ENCODE measurements at regions not wholly inside any gene's neighbourhood (a gene's known extent, or its start where the extent isn't known, plus 50 kb on each side); places are given as distances from the start of the nearest gene placed in this dataset.

- DNase-seq, result no peak
- no peaks in the 10 kb centered on the region for H3K36me3 Mint-ChIP-seq
- H3K27me3 Mint-ChIP-seq, result no peaks in the 10 kb centered on the region
- peaks cover 3 to 6% of the 10 kb centered on the region in 2 donors for H3K9me3 Mint-ChIP-seq
- no peak for ATAC-seq (replicated peaks)
- no peaks in the 10 kb centered on the region for H3K4me1 Mint-ChIP-seq
- H3K27ac Mint-ChIP-seq, result no peak overlapping the region
- H3K4me3 Mint-ChIP-seq, result no peak overlapping the region
These were observed 524.5 kb downstream of the GALC start for GRCh38 chr14:87468531-87468930.

GRCh38 chr14:87467578-87467977 lies 525.4 kb downstream of the GALC start:
- ATAC-seq (replicated peaks) (no peak), DNase-seq (no peak)
- Mint-ChIP-seq H3K27ac (no peak overlapping the region), H3K4me1 (no peaks in the 10 kb centered on the region), H3K36me3 (no peaks in the 10 kb centered on the region), H3K4me3 (no peak overlapping the region), H3K27me3 (no peaks in the 10 kb centered on the region), H3K9me3 (peaks cover 3 to 6% of the 10 kb centered on the region in 2 donors)

- no peaks in the 10 kb centered on the region for H3K36me3 Mint-ChIP-seq
- H3K27ac Mint-ChIP-seq, result no peak overlapping the region
- no peak overlapping the region for H3K4me3 Mint-ChIP-seq
- H3K4me1 Mint-ChIP-seq, result no peaks in the 10 kb centered on the region
- peaks cover 6% of the 10 kb centered on the region in 2 donors for H3K9me3 Mint-ChIP-seq
- DNase-seq, result no peak
- no peaks in the 10 kb centered on the region for H3K27me3 Mint-ChIP-seq
- no peak for ATAC-seq (replicated peaks)
These were observed 527.2 kb downstream of the GALC start for GRCh38 chr14:87465770-87466169.

GRCh38 chr14:87461704-87462103 lies 531.3 kb downstream of the GALC start:
- no peak for ATAC-seq (replicated peaks)
- H3K27ac Mint-ChIP-seq, result no peak overlapping the region
- no peaks in the 10 kb centered on the region for H3K27me3 Mint-ChIP-seq
- H3K9me3 Mint-ChIP-seq, result peaks cover 4 to 7% of the 10 kb centered on the region in 2 donors
- H3K4me1 Mint-ChIP-seq, result no peaks in the 10 kb centered on the region
- H3K36me3 Mint-ChIP-seq, result no peaks in the 10 kb centered on the region
- DNase-seq, result no peak
- no peak overlapping the region for H3K4me3 Mint-ChIP-seq

- ATAC-seq (replicated peaks), result no peak
These were observed 535.3 kb downstream of the GALC start for GRCh38 chr14:87457720-87458119.

GRCh38 chr14:87450193-87450592 lies 542.8 kb downstream of the GALC start:
- no peak for DNase-seq
- no peaks in the 10 kb centered on the region for H3K9me3 Mint-ChIP-seq
- no peaks in the 10 kb centered on the region for H3K36me3 Mint-ChIP-seq
- no peak overlapping the region for H3K4me3 Mint-ChIP-seq
- H3K27me3 Mint-ChIP-seq, result no peaks in the 10 kb centered on the region
- H3K4me1 Mint-ChIP-seq, result no peaks in the 10 kb centered on the region
- no peak for ATAC-seq (replicated peaks)
- no peak overlapping the region for H3K27ac Mint-ChIP-seq

More at GRCh38 chr14:87457720-87458119, 535.3 kb downstream of the GALC start:
- H3K27ac Mint-ChIP-seq, result no peak overlapping the region
- H3K9me3 Mint-ChIP-seq, result peaks cover 0 to 7% of the 10 kb centered on the region in 2 donors
- H3K4me1 Mint-ChIP-seq, result no peaks in the 10 kb centered on the region
- H3K4me3 Mint-ChIP-seq, result no peak overlapping the region
- DNase-seq, result no peak
- no peaks in the 10 kb centered on the region for H3K27me3 Mint-ChIP-seq
- no peaks in the 10 kb centered on the region for H3K36me3 Mint-ChIP-seq

- Mint-ChIP-seq H3K36me3 (no peaks in the 10 kb centered on the region), H3K27me3 (no peaks in the 10 kb centered on the region), H3K9me3 (no peaks in the 10 kb centered on the region), H3K4me1 (no peaks in the 10 kb centered on the region), H3K27ac (no peak overlapping the region), H3K4me3 (no peak overlapping the region)
- ATAC-seq (replicated peaks), result no peak
- no peak for DNase-seq
These were observed 544.0 kb downstream of the GALC start for GRCh38 chr14:87449016-87449415.

- no peaks in the 10 kb centered on the region for H3K27me3 Mint-ChIP-seq
- H3K27ac Mint-ChIP-seq, result no peak overlapping the region
- no peak overlapping the region for H3K4me3 Mint-ChIP-seq
- ATAC-seq (replicated peaks), result no peak
- no peaks in the 10 kb centered on the region for H3K36me3 Mint-ChIP-seq
- DNase-seq, result no peak
- peaks cover 4 to 8% of the 10 kb centered on the region in 2 donors for H3K9me3 Mint-ChIP-seq
- no peaks in the 10 kb centered on the region for H3K4me1 Mint-ChIP-seq
These were observed 549.2 kb downstream of the GALC start for GRCh38 chr14:87443787-87444186.

GRCh38 chr14:87443039-87443438 lies 549.9 kb downstream of the GALC start:
- Mint-ChIP-seq H3K4me3 (no peak overlapping the region), H3K27me3 (no peaks in the 10 kb centered on the region), H3K9me3 (peaks cover 4 to 8% of the 10 kb centered on the region in 2 donors), H3K27ac (no peak overlapping the region), H3K4me1 (no peaks in the 10 kb centered on the region), H3K36me3 (no peaks in the 10 kb centered on the region)
- ATAC-seq (replicated peaks) (no peak), DNase-seq (no peak)

GRCh38 chr14:87437158-87437557 lies 555.8 kb downstream of the GALC start:
- DNase-seq (no peak), ATAC-seq (replicated peaks) (no peak)
- Mint-ChIP-seq H3K4me3 (no peak overlapping the region), H3K27me3 (no peaks in the 10 kb centered on the region), H3K4me1 (no peaks in the 10 kb centered on the region), H3K36me3 (no peaks in the 10 kb centered on the region), H3K27ac (no peak overlapping the region), H3K9me3 (peaks cover 0 to 3% of the 10 kb centered on the region in 2 donors)

GRCh38 chr14:87434680-87435079 lies 558.3 kb downstream of the GALC start:
- Mint-ChIP-seq H3K27me3 (no peaks in the 10 kb centered on the region), H3K9me3 (peaks cover 0 to 4% of the 10 kb centered on the region in 2 donors), H3K4me3 (no peak overlapping the region), H3K4me1 (no peaks in the 10 kb centered on the region), H3K27ac (no peak overlapping the region), H3K36me3 (no peaks in the 10 kb centered on the region)
- DNase-seq (no peak), ATAC-seq (replicated peaks) (no peak)

- Mint-ChIP-seq H3K27me3 (no peaks in the 10 kb centered on the region), H3K36me3 (no peaks in the 10 kb centered on the region), H3K27ac (no peak overlapping the region), H3K4me1 (no peaks in the 10 kb centered on the region), H3K4me3 (no peak overlapping the region), H3K9me3 (peaks cover 0 to 6% of the 10 kb centered on the region in 2 donors)
- DNase-seq, result no peak
- ATAC-seq (replicated peaks), result no peak
These were observed 559.0 kb downstream of the GALC start for GRCh38 chr14:87434011-87434410.

GRCh38 chr14:87432698-87433097 lies 560.3 kb downstream of the GALC start:
- DNase-seq (no peak), ATAC-seq (replicated peaks) (no peak)
- Mint-ChIP-seq H3K4me3 (no peak overlapping the region), H3K4me1 (no peaks in the 10 kb centered on the region), H3K27me3 (no peaks in the 10 kb centered on the region), H3K36me3 (no peaks in the 10 kb centered on the region), H3K27ac (no peak overlapping the region), H3K9me3 (peaks cover 0 to 6% of the 10 kb centered on the region in 2 donors)

GRCh38 chr14:87430810-87431209 lies 562.2 kb downstream of the GALC start:
- H3K9me3 Mint-ChIP-seq, result peaks cover 4 to 10% of the 10 kb centered on the region in 2 donors
- H3K27ac Mint-ChIP-seq, result no peak overlapping the region
- ATAC-seq (replicated peaks) (no peak), DNase-seq (no peak)
- H3K4me1 Mint-ChIP-seq, result no peaks in the 10 kb centered on the region
- no peak overlapping the region for H3K4me3 Mint-ChIP-seq
- no peaks in the 10 kb centered on the region for H3K27me3 Mint-ChIP-seq
- no peaks in the 10 kb centered on the region for H3K36me3 Mint-ChIP-seq

- no peak for ATAC-seq (replicated peaks)
These were observed 562.8 kb downstream of the GALC start for GRCh38 chr14:87430214-87430613.

GRCh38 chr14:87419925-87420324 lies 573.1 kb downstream of the GALC start:
- Mint-ChIP-seq H3K27me3 (no peaks in the 10 kb centered on the region), H3K36me3 (no peaks in the 10 kb centered on the region), H3K9me3 (peaks cover 6 to 9% of the 10 kb centered on the region in 2 donors), H3K4me3 (no peak overlapping the region), H3K27ac (no peak overlapping the region), H3K4me1 (no peaks in the 10 kb centered on the region)
- DNase-seq (no peak), ATAC-seq (replicated peaks) (no peak)

More at GRCh38 chr14:87430214-87430613, 562.8 kb downstream of the GALC start:
- DNase-seq, result no peak
- Mint-ChIP-seq H3K27ac (no peak overlapping the region), H3K4me3 (no peak overlapping the region), H3K9me3 (peaks cover 6 to 13% of the 10 kb centered on the region in 2 donors), H3K36me3 (no peaks in the 10 kb centered on the region), H3K27me3 (no peaks in the 10 kb centered on the region), H3K4me1 (no peaks in the 10 kb centered on the region)
